Tibial nerve (tissue), 4 donors: ENCODE measurements at regions not wholly inside any gene's neighbourhood (a gene's known extent, or its start where the extent isn't known, plus 50 kb on each side); places are given as distances from the start of the nearest gene placed in this dataset.

Experiments
- DNase-seq, 2 donors: peaks; one replicate each; pipeline ENCODE4 v3.0.0-alpha.2; 2019; ENCODE audit warnings: low spot score in 2 of 2
- H3K27ac ChIP-seq, 4 donors: fragments of 200-600 bp; sonication (generic) in 3 of 4; one replicate each; pipeline ENCODE4 v1.5.1; 2017 to 2019; ENCODE audit warnings: mild to moderate bottlenecking in 1 of 4
- H3K27me3 ChIP-seq, 2 donors: fragments of 200-600 bp; sonication (generic) in 1 of 2; one replicate each; pipeline versions ENCODE4 v1.5.1 to v1.6.0; 2017 to 2019
- H3K36me3 ChIP-seq, 3 donors: fragments of 200-600 bp; sonication (generic); one replicate each; pipeline ENCODE4 v1.5.1; 2018 to 2019
- H3K4me1 ChIP-seq, 4 donors: fragments of 200-600 bp; sonication (generic) in 3 of 4; one replicate each; pipeline ENCODE4 v1.5.1; 2017 to 2019
- H3K4me3 ChIP-seq, 4 donors: fragments of 200-600 bp; sonication (generic) in 3 of 4; one replicate each; pipeline ENCODE4 v1.5.1; 2017 to 2019; ENCODE audit warnings: mild to moderate bottlenecking in 1 of 4, moderate library complexity in 1 of 4
- H3K9me3 ChIP-seq, 4 donors: fragments of 200-600 bp; sonication (generic) in 3 of 4; one replicate each; pipeline ENCODE4 v1.5.1; 2017 to 2019
- CTCF ChIP-seq, 5 experiments: fragments of 200-600 bp in 3 of 5; fragments of 450-650 bp in 2 of 5; sonication (generic) in 3 of 5; IDR thresholded peaks; one replicate each; pipeline ENCODE4 v1.5.1; 2016 to 2019; ENCODE audit warnings: antibody characterized with exemption in 5 of 5, mild to moderate bottlenecking in 3 of 5, moderate library complexity in 2 of 5
- EP300 ChIP-seq, 2 donors: sonication (generic); formaldehyde crosslinking; IDR thresholded peaks; one replicate each; pipeline ENCODE4 v1.6.1; 2017; ENCODE audit warnings: antibody characterized with exemption in 2 of 2, mild to moderate bottlenecking in 1 of 2
- POLR2A ChIP-seq, 2 donors: fragments of 450-650 bp; IDR thresholded peaks; one replicate each; pipeline ENCODE4 v1.6.1; 2017; ENCODE audit warnings: antibody characterized with exemption in 2 of 2, mild to moderate bottlenecking in 2 of 2, moderate library complexity in 2 of 2
- WGBS, 2 donors: methylation state at CpG; one replicate each; pipeline ENCODE4 v1.1.5; 2018; 5-methylcytosine and 5-hydroxymethylcytosine counted together

- 94 to 96% methylated on average over 6 of the region's 6 CpGs for WGBS, 2 donors
- DNase-seq = no peak
- TF ChIP-seq POLR2A (IDR thresholded peaks at IDR 0.05) = no peak
- TF ChIP-seq EP300 (IDR thresholded peaks at IDR 0.05) = no peak
- TF ChIP-seq CTCF (IDR thresholded peaks at IDR 0.05) = no peak
Observed at GRCh38 chr12:105559310-105559709, 228.8 kb downstream of the C12orf75 start.

GRCh38 chr12:105561546-105562198, 231.2 kb downstream of the C12orf75 start:
- Histone ChIP-seq H3K36me3 (no peaks in the 10 kb centered on the region), H3K27me3 (no peaks in the 10 kb centered on the region), H3K9me3 (no peaks in the 10 kb centered on the region), H3K4me1 (no peaks in the 10 kb centered on the region), H3K27ac (no peak overlapping the region), H3K4me3 (no peak overlapping the region)
- TF ChIP-seq CTCF (IDR thresholded peaks at IDR 0.05) (no peak), EP300 (IDR thresholded peaks at IDR 0.05) (no peak), POLR2A (IDR thresholded peaks at IDR 0.05) (no peak)
- WGBS, 2 donors = 67 to 70% methylated on average over 7 of the region's 7 CpGs
- no peak for DNase-seq

More at GRCh38 chr12:105559310-105559709, 228.8 kb downstream of the C12orf75 start:
- Histone ChIP-seq H3K4me1 (peaks cover 0 to 10% (median 0%) of the 10 kb centered on the region in 4 donors), H3K27ac (no peak overlapping the region), H3K36me3 (no peaks in the 10 kb centered on the region), H3K4me3 (no peak overlapping the region), H3K27me3 (no peaks in the 10 kb centered on the region), H3K9me3 (no peaks in the 10 kb centered on the region)

- H3K27me3 ChIP-seq = no peaks in the 10 kb centered on the region
- no peak overlapping the region for H3K4me3 ChIP-seq
- DNase-seq = no peak
- H3K4me1 ChIP-seq = no peaks in the 10 kb centered on the region
- no peaks in the 10 kb centered on the region for H3K36me3 ChIP-seq
- no peaks in the 10 kb centered on the region for H3K9me3 ChIP-seq
- no peak overlapping the region for H3K27ac ChIP-seq
- TF ChIP-seq CTCF (IDR thresholded peaks at IDR 0.05) (no peak), POLR2A (IDR thresholded peaks at IDR 0.05) (no peak)
- 59 to 69% methylated on average over 24 of the region's 24 CpGs for WGBS, 2 donors
Observed at GRCh38 chr12:105562199-105562971, 231.9 kb downstream of the C12orf75 start.

GRCh38 chr12:105567061-105567460, 236.6 kb downstream of the C12orf75 start:
- no peak overlapping the region for H3K4me3 ChIP-seq
- no peaks in the 10 kb centered on the region for H3K27me3 ChIP-seq
- TF ChIP-seq CTCF (IDR thresholded peaks at IDR 0.05) = no peak
- no peak for TF ChIP-seq POLR2A (IDR thresholded peaks at IDR 0.05)
- no peak for TF ChIP-seq EP300 (IDR thresholded peaks at IDR 0.05)
- H3K36me3 ChIP-seq = no peaks in the 10 kb centered on the region
- H3K27ac ChIP-seq = no peak overlapping the region
- no peak for DNase-seq
- no peaks in the 10 kb centered on the region for H3K9me3 ChIP-seq
- H3K4me1 ChIP-seq = no peaks in the 10 kb centered on the region
- 87 to 90% methylated on average over 1 of the region's 1 CpG for WGBS, 2 donors

GRCh38 chr12:105569886-105570285, 239.4 kb downstream of the C12orf75 start:
- TF ChIP-seq POLR2A (IDR thresholded peaks at IDR 0.05) (no peak), EP300 (IDR thresholded peaks at IDR 0.05) (no peak), CTCF (IDR thresholded peaks at IDR 0.05) (no peak)
- Histone ChIP-seq H3K9me3 (no peaks in the 10 kb centered on the region), H3K36me3 (no peaks in the 10 kb centered on the region), H3K4me3 (no peak overlapping the region), H3K27me3 (no peaks in the 10 kb centered on the region), H3K4me1 (no peaks in the 10 kb centered on the region), H3K27ac (no peak overlapping the region)
- no peak for DNase-seq
- WGBS, 2 donors = 79 to 89% methylated on average over 3 of the region's 3 CpGs
